GM18508 (cell line): ENCODE measurements at regions not wholly inside any gene's neighbourhood (a gene's known extent, or its start where the extent isn't known, plus 50 kb on each side); places are given as distances from the start of the nearest gene placed in this dataset.
"Not testable (repeated sequence)": the region's sequence is repeated elsewhere in the genome, so short reads cannot be mapped to it uniquely, and the experiment has no call there.

Experiments
- ATAC-seq: cut with Tn5 transposase; IDR thresholded peaks from one replicate; pipeline ENCODE4 v1.9.1; 2021; ENCODE audit warnings: moderate number of reproducible peaks; ENCODE audit not compliant: insufficient read depth, unreplicated experiment

- ATAC-seq = no peak
Measured at GRCh38 chr12:125346362-125346761, 281.1 kb downstream of the AACS start.

- ATAC-seq = no peak
Measured at GRCh38 chr12:125351788-125352187, 286.6 kb downstream of the AACS start.

GRCh38 chr12:125353002-125353401 is 287.8 kb downstream of the AACS start:
- not testable (repeated sequence) for ATAC-seq

- ATAC-seq = no peak
Measured at GRCh38 chr12:125353871-125354270, 288.6 kb downstream of the AACS start.

- no peak for ATAC-seq
Measured at GRCh38 chr12:125355614-125356013, 290.4 kb downstream of the AACS start.

GRCh38 chr12:125356111-125356510 is 290.9 kb downstream of the AACS start:
- no peak for ATAC-seq

GRCh38 chr12:125357561-125357960 is 292.3 kb downstream of the AACS start:
- ATAC-seq = no peak

- no peak for ATAC-seq
Measured at GRCh38 chr12:125360540-125360939, 295.3 kb downstream of the AACS start.

- ATAC-seq = no peak
Measured at GRCh38 chr12:125371033-125371432, 305.8 kb downstream of the AACS start.

- no peak for ATAC-seq
Measured at GRCh38 chr12:125372085-125372484, 306.9 kb downstream of the AACS start.

- ATAC-seq = no peak
Measured at GRCh38 chr12:125373375-125373774, 308.1 kb downstream of the AACS start.

GRCh38 chr12:125376422-125376821 is 311.2 kb downstream of the AACS start:
- no peak for ATAC-seq

- no peak for ATAC-seq
Measured at GRCh38 chr12:125377093-125377492, 311.9 kb downstream of the AACS start.

GRCh38 chr12:125381373-125381772 is 316.1 kb downstream of the AACS start:
- no peak for ATAC-seq

GRCh38 chr12:125382926-125383325 is 317.7 kb downstream of the AACS start:
- no peak for ATAC-seq

- ATAC-seq = no peak
Measured at GRCh38 chr12:125386652-125387051, 321.4 kb downstream of the AACS start.

- ATAC-seq = no peak
Measured at GRCh38 chr12:125387206-125387605, 322.0 kb downstream of the AACS start.

- ATAC-seq = no peak
Measured at GRCh38 chr12:125389061-125389697, 323.9 kb downstream of the AACS start.

- no peak for ATAC-seq
Measured at GRCh38 chr12:125393569-125393968, 328.3 kb downstream of the AACS start.

- no peak for ATAC-seq
Measured at GRCh38 chr12:125395583-125396215, 330.5 kb downstream of the AACS start.

- ATAC-seq = no peak
Measured at GRCh38 chr12:125399489-125399888, 334.3 kb downstream of the AACS start.
